ENCODE measurements at regions not wholly inside any gene's neighbourhood (a gene's known extent, or its start where the extent isn't known, plus 50 kb on each side); places are given as distances from the start of the nearest gene placed in this dataset.

GRCh38 chr4:57410331-57411052 lies 300.3 kb upstream of the IGFBP7 start (continued):
- no peak for TF ChIP-seq E2F8 (IDR thresholded peaks at IDR 0.05; ENCODE audit: low read depth, partially characterized antibody)
- no peak for TF ChIP-seq HCFC1 (IDR thresholded peaks at IDR 0.05; ENCODE audit: low read length)
- no peak for TF ChIP-seq MLLT1 (IDR thresholded peaks at IDR 0.05)
- TF ChIP-seq MAX (IDR thresholded peaks at IDR 0.05; ENCODE audit: low read depth, low read length), result no peak
- no peak for TF ChIP-seq ZNF592 (IDR thresholded peaks at IDR 0.05)
- TF ChIP-seq MYC (IDR thresholded peaks at IDR 0.05; ENCODE audit: insufficient read depth, insufficient read length, insufficient replicate concordance, low read length, severe bottlenecking), result no peak
- no peak for TF ChIP-seq CHD2 (IDR thresholded peaks at IDR 0.05; ENCODE audit: borderline replicate concordance, low read depth, low read length)
- no peak for TF ChIP-seq YBX1 (IDR thresholded peaks at IDR 0.05)
- no peak for TF ChIP-seq BCL11A (IDR thresholded peaks at IDR 0.05; ENCODE audit: low read depth, low read length)

All from GM12878 (cell line).